WTC11 (cell line): ENCODE measurements at regions not wholly inside any gene's neighbourhood (a gene's known extent, or its start where the extent isn't known, plus 50 kb on each side); places are given as distances from the start of the nearest gene placed in this dataset.

Experiments
- ATAC-seq: fragments of 200-7000 bp; cut with Tn5 transposase; 2 replicates; pipeline ENCODE4 v1.10.0; 2021; ENCODE audit warnings: mild to moderate bottlenecking, moderate library complexity
- CTCF ChIA-PET: fragments of 300-600 bp; sonication (Branson Sonifier 250); formaldehyde crosslinking; loops from one replicate; lab custom pipeline; 2021; ENCODE audit warnings: antibody characterized with exemption; lab: Charles Lee
- POLR2A ChIA-PET: fragments of 350-600 bp; sonication (Branson Sonifier 250); formaldehyde crosslinking; loops from one replicate; lab custom pipeline; 2021; ENCODE audit warnings: antibody characterized with exemption; lab: Charles Lee
- DNase-seq: peaks from one replicate; pipeline ENCODE4 v3.0.0; 2021; ENCODE audit warnings: low spot score
- H3K27ac Mint-ChIP-seq: 2 replicates; pipeline ENCODE4 v1.8.0; 2021; ENCODE audit warnings: mixed read lengths
- H3K27me3 Mint-ChIP-seq: 2 replicates; pipeline ENCODE4 v1.8.0; 2021; ENCODE audit warnings: low read depth, mild to moderate bottlenecking, moderate library complexity, mixed read lengths
- H3K36me3 Mint-ChIP-seq: 2 replicates; pipeline ENCODE4 v1.8.0; 2021; ENCODE audit warnings: mixed read lengths
- H3K4me1 Mint-ChIP-seq: 2 replicates; pipeline ENCODE4 v1.8.0; 2022; ENCODE audit warnings: mixed read lengths
- H3K4me3 Mint-ChIP-seq: 2 replicates; pipeline ENCODE4 v1.8.0; 2021; ENCODE audit warnings: mild to moderate bottlenecking, moderate library complexity, mixed read lengths
- H3K9me3 Mint-ChIP-seq: 2 replicates; pipeline ENCODE4 v1.8.0; 2021; ENCODE audit warnings: mixed read lengths
- AFF4 ChIP-seq: sonication (generic); formaldehyde crosslinking; IDR thresholded peaks from 2 replicates; pipeline ENCODE4 v1.8.1; 2023; ENCODE audit warnings: mild to moderate bottlenecking, missing genetic modification reagents, borderline replicate concordance
- CREB1 ChIP-seq: sonication (generic); formaldehyde crosslinking; IDR thresholded peaks from 2 replicates; pipeline ENCODE4 v1.8.0; 2023; ENCODE audit warnings: mild to moderate bottlenecking, missing genetic modification reagents
- E2F1 ChIP-seq: sonication (generic); formaldehyde crosslinking; IDR thresholded peaks from 2 replicates; pipeline ENCODE4 v1.8.0; 2022; ENCODE audit warnings: mild to moderate bottlenecking, missing genetic modification reagents
- HMGA2 ChIP-seq: fragments of 250-450 bp; sonication (Bioruptor Pico); IDR thresholded peaks from 2 replicates; pipeline ENCODE4 v1.4.0; 2021; ENCODE audit warnings: mild to moderate bottlenecking, moderate library complexity
- IRF2 ChIP-seq: sonication (generic); formaldehyde crosslinking; IDR thresholded peaks from 2 replicates; pipeline ENCODE4 v1.8.0; 2022; ENCODE audit warnings: low read depth, missing genetic modification reagents, borderline replicate concordance
- MYBL2 ChIP-seq: sonication (generic); formaldehyde crosslinking; IDR thresholded peaks from 2 replicates; pipeline ENCODE4 v1.8.1; 2023; ENCODE audit warnings: mild to moderate bottlenecking, moderate library complexity, missing genetic modification reagents
- NR3C1 ChIP-seq: sonication (generic); formaldehyde crosslinking; conservative IDR thresholded peaks from 2 replicates; pipeline ENCODE4 v1.8.1; 2023; ENCODE audit warnings: low read depth, mild to moderate bottlenecking, missing genetic modification reagents
- PRDM15 ChIP-seq: sonication (generic); formaldehyde crosslinking; IDR thresholded peaks from 2 replicates; pipeline ENCODE4 v1.8.0; 2022; ENCODE audit warnings: missing genetic modification reagents
- PREB ChIP-seq: sonication (generic); formaldehyde crosslinking; IDR thresholded peaks from 2 replicates; pipeline ENCODE4 v1.8.1; 2022; ENCODE audit warnings: mild to moderate bottlenecking, missing genetic modification reagents, moderate library complexity, borderline replicate concordance
- RORB ChIP-seq: fragments of 250-450 bp; sonication (Bioruptor Pico); IDR thresholded peaks from 2 replicates; pipeline ENCODE4 v1.9.0; 2021; ENCODE audit warnings: mild to moderate bottlenecking
- ZNF396 ChIP-seq: fragments of 250-450 bp; sonication (Bioruptor Pico); IDR thresholded peaks from 2 replicates; pipeline ENCODE4 v1.8.0; 2021; ENCODE audit warnings: mild to moderate bottlenecking, moderate library complexity, borderline replicate concordance
- ZNF416 ChIP-seq: fragments of 250-450 bp; sonication (Bioruptor Pico); IDR thresholded peaks from 2 replicates; pipeline ENCODE4 v1.9.0; 2021; ENCODE audit warnings: mild to moderate bottlenecking, inconsistent platforms
- ZNF423 ChIP-seq: fragments of 250-450 bp; sonication (Bioruptor Pico); IDR thresholded peaks from 2 replicates; pipeline ENCODE4 v2.1.2; 2022; ENCODE audit warnings: mild to moderate bottlenecking, moderate library complexity
- ZNF532 ChIP-seq: fragments of 250-450 bp; sonication (Bioruptor Pico); IDR thresholded peaks from 2 replicates; pipeline ENCODE4 v1.9.0; 2021; ENCODE audit warnings: mild to moderate bottlenecking, borderline replicate concordance
- TF ChIP-seq, protein P1 (sequence below): sonication (generic); formaldehyde crosslinking; IDR thresholded peaks from 2 replicates; pipeline ENCODE4 v1.8.1; 2022; ENCODE audit warnings: low read depth, missing genetic modification reagents, borderline replicate concordance
- TF ChIP-seq, protein P2 (sequence below): sonication (generic); formaldehyde crosslinking; IDR thresholded peaks from 2 replicates; pipeline ENCODE4 v1.8.0; 2022; ENCODE audit warnings: mild to moderate bottlenecking, missing genetic modification reagents
- TF ChIP-seq, protein P3 (sequence below): fragments of 250-450 bp; sonication (Bioruptor Pico); IDR thresholded peaks from 2 replicates; pipeline ENCODE4 v1.8.0; 2021; ENCODE audit warnings: mild to moderate bottlenecking

GRCh38 chr5:4079831-4080230, 484.2 kb downstream of the IRX1 start (continued):
- TF ChIP-seq, protein P1, sequence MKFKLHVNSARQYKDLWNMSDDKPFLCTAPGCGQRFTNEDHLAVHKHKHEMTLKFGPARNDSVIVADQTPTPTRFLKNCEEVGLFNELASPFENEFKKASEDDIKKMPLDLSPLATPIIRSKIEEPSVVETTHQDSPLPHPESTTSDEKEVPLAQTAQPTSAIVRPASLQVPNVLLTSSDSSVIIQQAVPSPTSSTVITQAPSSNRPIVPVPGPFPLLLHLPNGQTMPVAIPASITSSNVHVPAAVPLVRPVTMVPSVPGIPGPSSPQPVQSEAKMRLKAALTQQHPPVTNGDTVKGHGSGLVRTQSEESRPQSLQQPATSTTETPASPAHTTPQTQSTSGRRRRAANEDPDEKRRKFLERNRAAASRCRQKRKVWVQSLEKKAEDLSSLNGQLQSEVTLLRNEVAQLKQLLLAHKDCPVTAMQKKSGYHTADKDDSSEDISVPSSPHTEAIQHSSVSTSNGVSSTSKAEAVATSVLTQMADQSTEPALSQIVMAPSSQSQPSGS (CRISPR knock-in tag) = no peak
- no peak for TF ChIP-seq IRF2 (CRISPR knock-in tag)
- no peak for TF ChIP-seq ZNF423 (CRISPR knock-in tag)
- TF ChIP-seq MYBL2 = no peak
- TF ChIP-seq, all 79 proteins: peak for 0

- Mint-ChIP-seq H3K27me3 (no peaks in the 10 kb centered on the region; the same call in 1 of the 2 replicates), H3K4me1 (peaks cover 10% of the 10 kb centered on the region), H3K4me3 (no peak overlapping the region), H3K36me3 (no peaks in the 10 kb centered on the region), H3K9me3 (peaks cover 13% of the 10 kb centered on the region), H3K27ac (peak overlapping the region; percentile 79)
- ATAC-seq (no peak), DNase-seq (no peak)
- POLR2A ChIA-PET = no interaction called here
- CTCF ChIA-PET = no interaction called here
- TF ChIP-seq AFF4 (CRISPR knock-in tag) (no peak), ZNF416 (CRISPR knock-in tag) (no peak), NR3C1 (CRISPR knock-in tag) (no peak), PREB (CRISPR knock-in tag) (no peak), E2F1 (CRISPR knock-in tag) (no peak), PRDM15 (CRISPR knock-in tag) (no peak), CREB1 (CRISPR knock-in tag) (no peak), ZNF532 (CRISPR knock-in tag) (no peak), HMGA2 (CRISPR knock-in tag) (no peak), RORB (CRISPR knock-in tag) (no peak), IRF2 (CRISPR knock-in tag) (no peak), ZNF396 (CRISPR knock-in tag) (no peak)
- TF ChIP-seq, protein P2, sequence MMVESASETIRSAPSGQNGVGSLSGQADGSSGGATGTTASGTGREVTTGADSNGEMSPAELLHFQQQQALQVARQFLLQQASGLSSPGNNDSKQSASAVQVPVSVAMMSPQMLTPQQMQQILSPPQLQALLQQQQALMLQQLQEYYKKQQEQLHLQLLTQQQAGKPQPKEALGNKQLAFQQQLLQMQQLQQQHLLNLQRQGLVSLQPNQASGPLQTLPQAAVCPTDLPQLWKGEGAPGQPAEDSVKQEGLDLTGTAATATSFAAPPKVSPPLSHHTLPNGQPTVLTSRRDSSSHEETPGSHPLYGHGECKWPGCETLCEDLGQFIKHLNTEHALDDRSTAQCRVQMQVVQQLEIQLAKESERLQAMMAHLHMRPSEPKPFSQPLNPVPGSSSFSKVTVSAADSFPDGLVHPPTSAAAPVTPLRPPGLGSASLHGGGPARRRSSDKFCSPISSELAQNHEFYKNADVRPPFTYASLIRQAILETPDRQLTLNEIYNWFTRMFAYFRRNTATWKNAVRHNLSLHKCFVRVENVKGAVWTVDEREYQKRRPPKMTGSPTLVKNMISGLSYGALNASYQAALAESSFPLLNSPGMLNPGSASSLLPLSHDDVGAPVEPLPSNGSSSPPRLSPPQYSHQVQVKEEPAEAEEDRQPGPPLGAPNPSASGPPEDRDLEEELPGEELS (CRISPR knock-in tag) = no peak
- TF ChIP-seq, protein P3, sequence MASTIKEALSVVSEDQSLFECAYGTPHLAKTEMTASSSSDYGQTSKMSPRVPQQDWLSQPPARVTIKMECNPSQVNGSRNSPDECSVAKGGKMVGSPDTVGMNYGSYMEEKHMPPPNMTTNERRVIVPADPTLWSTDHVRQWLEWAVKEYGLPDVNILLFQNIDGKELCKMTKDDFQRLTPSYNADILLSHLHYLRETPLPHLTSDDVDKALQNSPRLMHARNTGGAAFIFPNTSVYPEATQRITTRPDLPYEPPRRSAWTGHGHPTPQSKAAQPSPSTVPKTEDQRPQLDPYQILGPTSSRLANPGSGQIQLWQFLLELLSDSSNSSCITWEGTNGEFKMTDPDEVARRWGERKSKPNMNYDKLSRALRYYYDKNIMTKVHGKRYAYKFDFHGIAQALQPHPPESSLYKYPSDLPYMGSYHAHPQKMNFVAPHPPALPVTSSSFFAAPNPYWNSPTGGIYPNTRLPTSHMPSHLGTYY (CRISPR knock-in tag) = no peak
Observed at GRCh38 chr5:4080370-4080769, 484.7 kb downstream of the IRX1 start.
